ENCODE measurements at regions not wholly inside any gene's neighbourhood (a gene's known extent, or its start where the extent isn't known, plus 50 kb on each side); places are given as distances from the start of the nearest gene placed in this dataset.
A peak's percentile ranks its signal among the peaks of the same experiment; 100 is the strongest.

GRCh38 chr7:35533902-35534301, 161.0 kb downstream of the HERPUD2 start:
- DNase-seq = no peak

- no peak for DNase-seq
These were observed 164.5 kb downstream of the HERPUD2 start for GRCh38 chr7:35530124-35531109.

GRCh38 chr7:35529713-35530112, 165.2 kb downstream of the HERPUD2 start:
- DNase-seq = no peak

GRCh38 chr7:35528381-35528977, 166.5 kb downstream of the HERPUD2 start:
- DNase-seq = no peak

- DNase-seq = no peak
These were observed 168.3 kb downstream of the HERPUD2 start for GRCh38 chr7:35526645-35527044.

- DNase-seq = no peak
These were observed 170.7 kb downstream of the HERPUD2 start for GRCh38 chr7:35524112-35524804.

- DNase-seq = no peak
These were observed 171.6 kb downstream of the HERPUD2 start for GRCh38 chr7:35523292-35523691.

- DNase-seq = no peak
These were observed 172.2 kb downstream of the HERPUD2 start for GRCh38 chr7:35522697-35523096.

- DNase-seq = no peak
These were observed 173.0 kb downstream of the HERPUD2 start for GRCh38 chr7:35521941-35522340.

- no peak for DNase-seq
These were observed 173.9 kb downstream of the HERPUD2 start for GRCh38 chr7:35520810-35521625.

- peak; percentile 32 to 58 for DNase-seq
These were observed 174.7 kb downstream of the HERPUD2 start for GRCh38 chr7:35519971-35520809.

- no peak for DNase-seq
These were observed 176.2 kb downstream of the HERPUD2 start for GRCh38 chr7:35518767-35519166.

GRCh38 chr7:35516498-35516897, 178.4 kb downstream of the HERPUD2 start:
- no peak for DNase-seq

GRCh38 chr7:35513828-35514227, 181.1 kb downstream of the HERPUD2 start:
- no peak for DNase-seq

- no peak for DNase-seq
These were observed 181.7 kb downstream of the HERPUD2 start for GRCh38 chr7:35513195-35513594.

GRCh38 chr7:35512716-35513115, 182.2 kb downstream of the HERPUD2 start:
- DNase-seq = no peak

- no peak for DNase-seq
These were observed 186.1 kb downstream of the HERPUD2 start for GRCh38 chr7:35508623-35509400.

GRCh38 chr7:35505066-35505465, 189.9 kb downstream of the HERPUD2 start:
- no peak for DNase-seq

GRCh38 chr7:35504365-35504764, 190.6 kb downstream of the HERPUD2 start:
- DNase-seq = no peak

- DNase-seq = no peak
These were observed 193.3 kb downstream of the HERPUD2 start for GRCh38 chr7:35501681-35502080.

- no peak for DNase-seq
These were observed 195.7 kb downstream of the HERPUD2 start for GRCh38 chr7:35499226-35499625.
